H1 (cell line): ENCODE measurements at regions not wholly inside any gene's neighbourhood (a gene's known extent, or its start where the extent isn't known, plus 50 kb on each side); places are given as distances from the start of the nearest gene placed in this dataset.

Source experiments
- CTCF ChIA-PET: fragments of 300-600 bp; sonication (Branson Sonifier 250); formaldehyde crosslinking; loops from one replicate; lab custom pipeline; 2021; ENCODE audit not compliant: partially characterized antibody; lab: Charles Lee
- POLR2A ChIA-PET: fragments of 300-600 bp; sonication (Branson Sonifier 250); formaldehyde crosslinking; loops from one replicate; lab custom pipeline; 2021; ENCODE audit warnings: inconsistent platforms; ENCODE audit not compliant: partially characterized antibody; lab: Charles Lee
- DNase-seq, 2 experiments: peaks; one replicate each; pipeline versions ENCODE4 v3.0.0 to v3.0.0-alpha.2; 2010 to 2022; ENCODE audit warnings: low spot score in 2 of 2, low read depth in 1 of 2, mixed read lengths in 1 of 2
- FAIRE-seq: peaks from 2 replicates; lab custom pipeline; 2011; peaks lifted over from hg19 to GRCh38; lab: Jason Lieb, UNC
- H2AFZ ChIP-seq: 2 replicates; pipeline ENCODE4 v1.8.1; 2012; ENCODE audit warnings: low read length, inconsistent platforms
- H2AK5ac ChIP-seq: 2 replicates; pipeline ENCODE4 v1.6.1; 2013; ENCODE audit warnings: low read depth, low read length
- H2BK120ac ChIP-seq: replicated peaks from 2 replicates; pipeline ENCODE3; 2013; ENCODE audit warnings: low read depth, low read length, inconsistent platforms
- H2BK12ac ChIP-seq: 2 replicates; pipeline ENCODE4 v1.6.1; 2013; ENCODE audit warnings: low read depth, low read length
- H2BK15ac ChIP-seq: 2 replicates; pipeline ENCODE4 v1.6.1; 2013; ENCODE audit warnings: low read length
- H2BK20ac ChIP-seq: 2 replicates; pipeline ENCODE4 v1.6.1; 2013; ENCODE audit warnings: low read length
- H2BK5ac ChIP-seq: 2 replicates; pipeline ENCODE4 v1.6.1; 2013; ENCODE audit warnings: low read depth, low read length
- H3K14ac ChIP-seq: 2 replicates; pipeline ENCODE4 v1.6.1; 2013; ENCODE audit warnings: inconsistent platforms; ENCODE audit not compliant: insufficient read length
- H3K18ac ChIP-seq: 2 replicates; pipeline ENCODE4 v1.6.1; 2013; ENCODE audit warnings: low read length; ENCODE audit errors: extremely low read depth
- H3K23ac ChIP-seq: 2 replicates; pipeline ENCODE4 v1.6.1; 2013; ENCODE audit warnings: inconsistent platforms; ENCODE audit not compliant: insufficient read length
- H3K23me2 ChIP-seq: 2 replicates; pipeline ENCODE4 v1.6.1; 2013; ENCODE audit warnings: low read depth, low read length
- H3K27ac ChIP-seq: 2 replicates; pipeline ENCODE4 v1.6.1; 2011; ENCODE audit warnings: low read depth, low read length, inconsistent platforms
- H3K27me3 ChIP-seq, 4 experiments: replicated peaks in 1 of 4; 1 replicate in 1 of 4; 2 replicates in 3 of 4; pipeline versions ENCODE4 v1.6.1 to v1.8.1; 2011 to 2013; ENCODE audit warnings: low read length in 3 of 4, mild to moderate bottlenecking in 3 of 4, inconsistent platforms in 2 of 4, mixed read lengths in 2 of 4, moderate library complexity in 1 of 4; ENCODE audit not compliant: control insufficient read depth in 3 of 4, insufficient read depth in 3 of 4; ENCODE audit errors: extremely low read depth in 1 of 4
- H3K36me3 ChIP-seq, 4 experiments: 2 replicates each; pipeline versions ENCODE4 v1.6.1 to v1.8.1; 2011 to 2013; ENCODE audit warnings: mild to moderate bottlenecking in 4 of 4, low read length in 3 of 4, moderate library complexity in 2 of 4, control low read depth in 1 of 4, inconsistent platforms in 1 of 4; ENCODE audit not compliant: insufficient read depth in 4 of 4, control insufficient read depth in 2 of 4
- H3K4ac ChIP-seq: replicated peaks from 2 replicates; pipeline ENCODE3; 2013; ENCODE audit warnings: low read length, low read depth, mixed read lengths, inconsistent platforms; ENCODE audit not compliant: insufficient read length
- H3K4me1 ChIP-seq, 4 experiments: replicated peaks in 1 of 4; 1 replicate in 1 of 4; 2 replicates in 3 of 4; pipeline versions ENCODE4 v1.6.1 to v1.8.1; 2011 to 2013; ENCODE audit warnings: low read length in 3 of 4, inconsistent platforms in 2 of 4, mixed read lengths in 1 of 4; ENCODE audit not compliant: insufficient read depth in 4 of 4, control insufficient read depth in 3 of 4
- H3K4me2 ChIP-seq, 2 experiments: 2 replicates each; pipeline versions ENCODE4 v1.6.1 to v1.8.1; 2011 to 2013; ENCODE audit warnings: low read depth in 2 of 2, low read length in 2 of 2, control low read depth in 1 of 2, inconsistent platforms in 1 of 2, mild to moderate bottlenecking in 1 of 2; ENCODE audit not compliant: insufficient read depth in 1 of 2
- H3K4me3 ChIP-seq, 4 experiments: fragments of 200-600, 300-600 bp in 1 of 4; sonication (generic), shearing (Covaris generic), sonication (Bioruptor Twin) in 1 of 4; 2 replicates each; pipeline versions ENCODE4 v1.5.1 to v1.8.1; 2011 to 2016; ENCODE audit warnings: low read length in 4 of 4, low read depth in 3 of 4, control low read depth in 2 of 4, inconsistent platforms in 2 of 4, mild to moderate bottlenecking in 2 of 4, mixed read lengths in 1 of 4, moderate library complexity in 1 of 4; ENCODE audit not compliant: insufficient read depth in 2 of 4; ENCODE audit errors: extremely low read depth in 1 of 4
- H3K56ac ChIP-seq: replicated peaks from 2 replicates; pipeline ENCODE3; 2013; ENCODE audit warnings: low read depth, mild to moderate bottlenecking, mixed read lengths, low read length, inconsistent platforms; ENCODE audit not compliant: insufficient read length
- H3K79me1 ChIP-seq: 2 replicates; pipeline ENCODE4 v1.6.1; 2013; ENCODE audit warnings: low read depth, low read length, control low read depth
- H3K79me2 ChIP-seq, 2 experiments: 2 replicates each; pipeline versions ENCODE4 v1.6.1 to v1.8.1; 2012 to 2013; ENCODE audit warnings: low read length in 2 of 2, mild to moderate bottlenecking in 2 of 2, inconsistent platforms in 1 of 2; ENCODE audit not compliant: insufficient read depth in 2 of 2, control insufficient read depth in 1 of 2
- H3K9ac ChIP-seq, 4 experiments: replicated peaks in 1 of 4; 1 replicate in 1 of 4; 2 replicates in 3 of 4; pipeline versions ENCODE4 v1.6.1 to v1.8.1; 2011 to 2013; ENCODE audit warnings: low read depth in 3 of 4, low read length in 3 of 4, control low read depth in 2 of 4, mild to moderate bottlenecking in 2 of 4, moderate library complexity in 2 of 4, inconsistent platforms in 1 of 4; ENCODE audit errors: extremely low read depth in 1 of 4
- H3K9me3 ChIP-seq, 2 experiments: 2 replicates each; pipeline versions ENCODE4 v1.6.1 to v1.8.1; 2012 to 2013; ENCODE audit warnings: mild to moderate bottlenecking in 2 of 2, moderate library complexity in 2 of 2, control low read depth in 1 of 2, inconsistent platforms in 1 of 2, low read depth in 1 of 2, low read length in 1 of 2, mixed read lengths in 1 of 2; ENCODE audit not compliant: insufficient read depth in 2 of 2
- H4K20me1 ChIP-seq, 2 experiments: replicated peaks in 1 of 2; 2 replicates each; pipeline versions ENCODE3 to v1.8.1; 2011 to 2013; ENCODE audit warnings: inconsistent platforms in 2 of 2, low read length in 2 of 2, mild to moderate bottlenecking in 1 of 2; ENCODE audit not compliant: insufficient read depth in 2 of 2, control insufficient read depth in 1 of 2
- H4K5ac ChIP-seq: 2 replicates; pipeline ENCODE4 v1.6.1; 2013; ENCODE audit warnings: low read length, low read depth, mixed read lengths, inconsistent platforms; ENCODE audit not compliant: insufficient read length
- H4K8ac ChIP-seq: 2 replicates; pipeline ENCODE4 v1.8.0; 2013; ENCODE audit warnings: mild to moderate bottlenecking, moderate library complexity, low read length, inconsistent platforms; ENCODE audit not compliant: insufficient read depth; ENCODE audit errors: extremely low read depth
- H4K91ac ChIP-seq: replicated peaks from 2 replicates; pipeline ENCODE3; 2013; ENCODE audit warnings: low read length, mixed read lengths, inconsistent platforms; ENCODE audit not compliant: insufficient read length
- CEBPB ChIP-seq: IDR thresholded peaks from 2 replicates; pipeline ENCODE4 v1.6.1; 2012; ENCODE audit warnings: low read depth, low read length
- HDAC6 ChIP-seq: IDR thresholded peaks from one replicate; pipeline ENCODE4 v1.7.1; 2012; ENCODE audit warnings: low read depth, mild to moderate bottlenecking, inconsistent platforms, low read length, moderate library complexity
- POLR2AphosphoS5 ChIP-seq: IDR thresholded peaks from 2 replicates; pipeline ENCODE4 v1.6.1; 2011; ENCODE audit warnings: low read depth, low read length
- SIN3A ChIP-seq, 2 experiments: IDR thresholded peaks in 1 of 2; conservative IDR thresholded peaks in 1 of 2; 2 replicates each; pipeline ENCODE4 v1.6.1; 2011 to 2012; ENCODE audit warnings: low read length in 2 of 2, improper control_type of control experiment in 1 of 2, low read depth in 1 of 2, mild to moderate bottlenecking in 1 of 2
- TCF12 ChIP-seq: IDR thresholded peaks from 2 replicates; pipeline ENCODE4 v1.6.1; 2011; ENCODE audit warnings: low read depth, mild to moderate bottlenecking, low read length
- ZNF274 ChIP-seq: IDR thresholded peaks from 2 replicates; pipeline ENCODE4 v1.7.0; 2012; ENCODE audit warnings: low read length, borderline replicate concordance; ENCODE audit errors: extremely low read depth
- WGBS, 2 experiments: shearing (Covaris generic) in 1 of 2; methylation state at CpG; one replicate each; pipeline versions ENCODE4 v1.1.6 to v1.1.7; 2013 to 2015; ENCODE audit warnings: low lambda C conversion rate in 2 of 2, mixed read lengths in 2 of 2, inconsistent platforms in 1 of 2, low coverage in 1 of 2, missing lambda C conversion rate in 1 of 2; ENCODE audit not compliant: insufficient replicate concordance in 2 of 2, insufficient coverage in 1 of 2, insufficient read length in 1 of 2; ENCODE audit errors: extremely low coverage in 1 of 2, missing lambda C conversion rate in 1 of 2; 5-methylcytosine and 5-hydroxymethylcytosine counted together

DNA sequence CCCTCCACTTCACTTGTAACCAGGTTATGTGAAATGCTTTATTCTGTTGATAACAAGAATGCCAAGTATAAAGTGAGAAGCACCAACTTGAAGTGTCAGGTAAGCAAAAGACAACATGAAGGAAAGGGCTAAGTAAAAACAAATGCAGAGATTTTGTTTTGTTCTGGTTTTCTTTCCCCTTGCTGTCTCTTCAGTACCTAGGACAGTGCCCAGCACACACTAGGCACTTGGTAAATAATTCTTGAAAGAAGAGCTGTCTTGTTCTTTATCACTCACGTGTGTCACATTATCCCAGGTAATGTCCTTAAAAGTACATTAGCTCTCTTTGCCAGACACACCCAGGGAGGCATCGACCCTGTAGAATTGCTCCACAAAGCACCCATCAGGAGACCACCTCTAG is 350.0 kb upstream of the IRAK1BP1 start:
- 77% methylated on average over 2 of the region's 2 CpGs; no CpG with 5 or more reads in 1 of the 2 experiments for WGBS, 2 experiments
- Histone ChIP-seq H2BK12ac (no peak overlapping the region), H3K27me3 (no peaks in the 10 kb centered on the region), H3K9me3 (no peaks in the 10 kb centered on the region), H4K8ac (no peak overlapping the region), H2BK120ac (no peak overlapping the region), H3K27ac (no peak overlapping the region), H2AK5ac (no peak overlapping the region), H3K4me3 (no peak overlapping the region), H3K23me2 (no peaks in the 10 kb centered on the region), H2BK5ac (no peak overlapping the region), H4K5ac (no peak overlapping the region), H4K91ac (no peak overlapping the region), H3K4me2 (no peak overlapping the region), H3K79me1 (no peaks in the 10 kb centered on the region), H3K79me2 (no peaks in the 10 kb centered on the region), H3K36me3 (no peaks in the 10 kb centered on the region), H2AFZ (no peak overlapping the region), H3K23ac (no peak overlapping the region), H2BK15ac (no peak overlapping the region), H4K20me1 (no peaks in the 10 kb centered on the region), H2BK20ac (no peak overlapping the region), H3K14ac (no peak overlapping the region), H3K18ac (no peak overlapping the region), H3K56ac (no peak overlapping the region), H3K9ac (no peak overlapping the region), H3K4ac (no peak overlapping the region), H3K4me1 (no peaks in the 10 kb centered on the region)
- CTCF ChIA-PET, result interaction anchor here (1.7 to 1.9 kb wide), 2 partner anchors 14 to 867 kb away, joined by 3 to 5 read pairs; no protein-coding TSS in a partner anchor
- FAIRE-seq, result no peak
- DNase-seq, result no peak
- POLR2A ChIA-PET, result no interaction called here
- TF ChIP-seq HDAC6 (no peak), ZNF274 (no peak), CEBPB (no peak), SIN3A (conservative IDR thresholded peaks at IDR 0.05 in 1 of 2, IDR thresholded peaks at IDR 0.05 in 1 of 2; ENCODE audit: low read depth in 1 of 2, low read length in 2 of 2) (no peak), TCF12 (no peak), POLR2AphosphoS5 (no peak)
